ENCODE measurements at regions not wholly inside any gene's neighbourhood (a gene's known extent, or its start where the extent isn't known, plus 50 kb on each side); places are given as distances from the start of the nearest gene placed in this dataset.

- Histone ChIP-seq H3K9me3 (ENCODE audit: low read depth) (no peaks in the 10 kb centered on the region), H3K27me3 (no peaks in the 10 kb centered on the region), H3K27ac (no peak overlapping the region), H4K20me1 (ENCODE audit: low read depth) (no peaks in the 10 kb centered on the region), H3K9ac (no peak overlapping the region), H3K79me2 (ENCODE audit: low read depth) (no peaks in the 10 kb centered on the region), H3F3A (ENCODE audit: low read depth) (no peaks in the 10 kb centered on the region), H2AFZ (replicated peaks) (no peak overlapping the region), H3K4me1 (peaks cover 13% of the 10 kb centered on the region), H3K4me3 (no peak overlapping the region), H3K4me2 (no peak overlapping the region), H3K36me3 (no peaks in the 10 kb centered on the region)
- Mint-ChIP-seq H3K36me3 (no peaks in the 10 kb centered on the region), H3K4me1 (peaks cover 43% of the 10 kb centered on the region), H3K27me3 (ENCODE audit: insufficient read depth, low read depth) (peaks cover 13% of the 10 kb centered on the region), H3K4me3 (no peak overlapping the region), H3K9me3 (no peaks in the 10 kb centered on the region), H3K27ac (peak overlapping the region; percentile 27)
- no peak for DNase-seq (ENCODE audit: low spot score)
- TF ChIP-seq EZH2 (IDR thresholded peaks at IDR 0.05) (no peak), EZH2phosphoT487 (IDR thresholded peaks at IDR 0.05) (no peak), CTCF (IDR thresholded peaks at IDR 0.05) (no peak)
These were observed 131.7 kb downstream of the CTTN start for GRCh38 chr11:70530010-70530409.

- no peak overlapping the region for H3K4me2 ChIP-seq
- no peak overlapping the region for H2AFZ ChIP-seq (replicated peaks)
- Mint-ChIP-seq H3K4me3 (no peak overlapping the region), H3K36me3 (peaks cover 2% of the 10 kb centered on the region), H3K27ac (peak overlapping the region; percentile 0), H3K27me3 (ENCODE audit: insufficient read depth, low read depth) (peaks cover 16% of the 10 kb centered on the region), H3K4me1 (peaks cover 41% of the 10 kb centered on the region), H3K9me3 (no peaks in the 10 kb centered on the region)
- no peak overlapping the region for H3K4me3 ChIP-seq
- peaks cover 13% of the 10 kb centered on the region for H3K4me1 ChIP-seq
- TF ChIP-seq CTCF (IDR thresholded peaks at IDR 0.05) = no peak
- TF ChIP-seq EZH2phosphoT487 (IDR thresholded peaks at IDR 0.05) = no peak
- TF ChIP-seq EZH2 (IDR thresholded peaks at IDR 0.05) = no peak
- no peak for DNase-seq (ENCODE audit: low spot score)
- no peaks in the 10 kb centered on the region for H4K20me1 ChIP-seq (ENCODE audit: low read depth)
- no peaks in the 10 kb centered on the region for H3F3A ChIP-seq (ENCODE audit: low read depth)
- H3K9me3 ChIP-seq (ENCODE audit: low read depth) = no peaks in the 10 kb centered on the region
- no peak overlapping the region for H3K9ac ChIP-seq
- no peaks in the 10 kb centered on the region for H3K36me3 ChIP-seq
- no peak overlapping the region for H3K27ac ChIP-seq
- H3K27me3 ChIP-seq = no peaks in the 10 kb centered on the region
- H3K79me2 ChIP-seq (ENCODE audit: low read depth) = no peaks in the 10 kb centered on the region
These were observed 132.4 kb downstream of the CTTN start for GRCh38 chr11:70530629-70531185.

- Histone ChIP-seq H3K9ac (no peak overlapping the region), H2AFZ (replicated peaks) (no peak overlapping the region), H3K4me2 (no peak overlapping the region), H3K9me3 (ENCODE audit: low read depth) (no peaks in the 10 kb centered on the region), H3K79me2 (ENCODE audit: low read depth) (no peaks in the 10 kb centered on the region), H3K36me3 (no peaks in the 10 kb centered on the region), H3K27me3 (no peaks in the 10 kb centered on the region), H4K20me1 (ENCODE audit: low read depth) (no peaks in the 10 kb centered on the region), H3K4me1 (peaks cover 13% of the 10 kb centered on the region), H3K4me3 (no peak overlapping the region), H3K27ac (no peak overlapping the region), H3F3A (ENCODE audit: low read depth) (no peaks in the 10 kb centered on the region)
- H3K4me3 Mint-ChIP-seq = no peak overlapping the region
- no peak for DNase-seq (ENCODE audit: low spot score)
- H3K4me1 Mint-ChIP-seq = peaks cover 33% of the 10 kb centered on the region
- peak overlapping the region; percentile 18 for H3K27ac Mint-ChIP-seq
- H3K36me3 Mint-ChIP-seq = peaks cover 2% of the 10 kb centered on the region
- peaks cover 16% of the 10 kb centered on the region for H3K27me3 Mint-ChIP-seq (ENCODE audit: insufficient read depth, low read depth)
- no peaks in the 10 kb centered on the region for H3K9me3 Mint-ChIP-seq
- TF ChIP-seq CTCF (IDR thresholded peaks at IDR 0.05) (no peak), EZH2 (IDR thresholded peaks at IDR 0.05) (no peak), EZH2phosphoT487 (IDR thresholded peaks at IDR 0.05) (no peak)
These were observed 133.1 kb downstream of the CTTN start for GRCh38 chr11:70531281-70532065.

Data from neural progenitor cell (in vitro differentiated cells).